ENCODE measurements at regions not wholly inside any gene's neighbourhood (a gene's known extent, or its start where the extent isn't known, plus 50 kb on each side); places are given as distances from the start of the nearest gene placed in this dataset.
"Not testable (repeated sequence)": the region's sequence is repeated elsewhere in the genome, so short reads cannot be mapped to it uniquely, and the experiment has no call there.

DNA sequence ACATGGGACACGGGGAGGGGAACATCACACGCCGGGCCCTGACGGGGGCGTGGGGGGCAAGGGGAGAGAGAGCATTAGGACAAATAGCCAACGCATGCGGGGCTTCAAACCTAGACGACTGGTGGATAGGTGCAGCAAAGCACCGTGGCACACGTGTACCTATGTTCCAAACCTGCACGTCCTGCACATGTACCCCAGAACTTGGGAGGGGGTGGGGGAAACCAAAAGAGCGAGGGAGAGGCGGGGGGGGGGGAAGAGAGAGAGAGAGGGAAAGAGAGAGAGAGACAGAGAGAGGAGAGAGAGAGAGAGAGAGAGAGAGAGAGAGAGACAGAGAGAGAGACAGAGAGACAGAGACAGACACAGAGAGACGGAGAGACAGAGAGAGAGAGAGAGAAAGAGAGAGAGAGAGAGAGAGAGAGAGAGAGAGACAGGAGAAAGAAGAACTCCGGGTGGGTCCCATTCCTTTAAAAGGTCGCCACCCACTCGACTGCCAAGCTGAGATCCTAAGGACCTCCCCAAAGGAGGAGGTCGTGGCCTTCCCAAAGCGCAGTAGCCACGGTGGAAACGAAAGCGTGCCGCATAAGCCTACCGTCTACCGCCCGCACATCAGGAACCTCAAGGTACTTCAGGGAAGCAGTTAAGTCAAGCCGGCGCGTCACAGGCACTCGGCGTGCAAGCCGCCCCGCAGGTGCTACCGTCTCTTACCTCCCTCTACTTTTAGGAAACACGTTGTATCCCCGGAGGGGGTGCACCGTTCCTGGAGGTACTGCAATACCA, 65.7 kb upstream of the RNU2-1 start:
- H2AFZ ChIP-seq (ENCODE audit: low read depth); H3K79me2 ChIP-seq (ENCODE audit: insufficient read depth, low read depth); H3K4me3 ChIP-seq (IDR thresholded peaks at IDR 0.05; ENCODE audit: insufficient read depth, low read depth, low read length); H3K27ac ChIP-seq; H3K4me2 ChIP-seq; H3K27me3 ChIP-seq (ENCODE audit: insufficient read depth, low read depth); H3K4me1 ChIP-seq (ENCODE audit: low read depth, poor library complexity, severe bottlenecking); H4K20me1 ChIP-seq (ENCODE audit: insufficient read depth); H3K36me3 ChIP-seq (ENCODE audit: insufficient read depth); H3K9ac ChIP-seq: not testable (repeated sequence)

DNA sequence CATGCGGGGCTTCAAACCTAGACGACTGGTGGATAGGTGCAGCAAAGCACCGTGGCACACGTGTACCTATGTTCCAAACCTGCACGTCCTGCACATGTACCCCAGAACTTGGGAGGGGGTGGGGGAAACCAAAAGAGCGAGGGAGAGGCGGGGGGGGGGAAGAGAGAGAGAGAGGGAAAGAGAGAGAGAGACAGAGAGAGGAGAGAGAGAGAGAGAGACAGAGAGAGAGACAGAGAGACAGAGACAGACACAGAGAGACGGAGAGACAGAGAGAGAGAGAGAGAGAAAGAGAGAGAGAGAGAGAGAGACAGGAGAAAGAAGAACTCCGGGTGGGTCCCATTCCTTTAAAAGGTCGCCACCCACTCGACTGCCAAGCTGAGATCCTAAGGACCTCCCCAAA, 55.9 kb upstream of the RNU2-1 start:
- not testable (repeated sequence) for H3K4me3 ChIP-seq (IDR thresholded peaks at IDR 0.05; ENCODE audit: insufficient read depth, low read depth, low read length); H4K20me1 ChIP-seq (ENCODE audit: insufficient read depth); H2AFZ ChIP-seq (ENCODE audit: low read depth); H3K4me2 ChIP-seq; H3K27me3 ChIP-seq (ENCODE audit: insufficient read depth, low read depth); H3K4me1 ChIP-seq (ENCODE audit: low read depth, poor library complexity, severe bottlenecking); H3K79me2 ChIP-seq (ENCODE audit: insufficient read depth, low read depth); H3K36me3 ChIP-seq (ENCODE audit: insufficient read depth); H3K27ac ChIP-seq; H3K9ac ChIP-seq

DNA sequence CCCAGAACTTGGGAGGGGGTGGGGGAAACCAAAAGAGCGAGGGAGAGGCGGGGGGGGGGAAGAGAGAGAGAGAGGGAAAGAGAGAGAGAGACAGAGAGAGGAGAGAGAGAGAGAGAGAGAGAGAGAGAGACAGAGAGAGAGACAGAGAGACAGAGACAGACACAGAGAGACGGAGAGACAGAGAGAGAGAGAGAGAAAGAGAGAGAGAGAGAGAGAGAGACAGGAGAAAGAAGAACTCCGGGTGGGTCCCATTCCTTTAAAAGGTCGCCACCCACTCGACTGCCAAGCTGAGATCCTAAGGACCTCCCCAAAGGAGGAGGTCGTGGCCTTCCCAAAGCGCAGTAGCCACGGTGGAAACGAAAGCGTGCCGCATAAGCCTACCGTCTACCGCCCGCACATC, 49.8 kb upstream of the RNU2-1 start:
- not testable (repeated sequence) for H3K4me1 ChIP-seq (ENCODE audit: low read depth, poor library complexity, severe bottlenecking); H3K27me3 ChIP-seq (ENCODE audit: insufficient read depth, low read depth); H3K4me3 ChIP-seq (IDR thresholded peaks at IDR 0.05; ENCODE audit: insufficient read depth, low read depth, low read length); H3K27ac ChIP-seq; H3K36me3 ChIP-seq (ENCODE audit: insufficient read depth); H3K4me2 ChIP-seq; H3K79me2 ChIP-seq (ENCODE audit: insufficient read depth, low read depth); H3K9ac ChIP-seq; H4K20me1 ChIP-seq (ENCODE audit: insufficient read depth); H2AFZ ChIP-seq (ENCODE audit: low read depth)
